ENCODE measurements at regions not wholly inside any gene's neighbourhood (a gene's known extent, or its start where the extent isn't known, plus 50 kb on each side); places are given as distances from the start of the nearest gene placed in this dataset.

DNA sequence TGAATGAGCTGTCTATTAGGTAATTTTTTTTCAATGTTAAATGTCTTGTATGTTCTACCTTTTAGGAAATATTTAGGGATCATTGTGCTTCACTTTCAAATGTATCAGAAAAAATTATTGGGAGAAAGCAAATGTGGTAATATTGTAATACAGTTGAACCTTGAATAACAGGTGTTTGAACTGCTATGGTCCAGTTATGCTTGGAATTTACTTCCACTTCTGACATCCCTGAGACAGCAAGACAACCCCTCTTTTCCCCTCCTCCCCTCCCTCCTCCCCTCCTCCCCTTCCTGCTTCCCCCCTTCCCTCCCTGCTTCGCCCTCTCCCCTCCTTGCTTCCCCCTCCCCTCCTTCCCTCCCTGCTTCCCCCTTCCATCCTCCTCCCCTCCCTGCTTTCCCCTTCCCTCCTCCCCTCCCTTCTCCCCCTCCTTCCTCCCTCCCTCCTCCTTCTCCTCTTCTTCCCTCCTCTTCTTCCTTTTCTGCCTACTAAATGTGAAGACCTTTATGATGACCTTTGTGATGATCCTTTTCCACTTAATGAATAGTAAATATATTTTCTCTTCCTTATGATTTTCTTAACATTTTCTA lies 146.6 kb downstream of the FGF1 start:
- TF ChIP-seq RARB (CRISPR knock-in tag; IDR thresholded peaks at IDR 0.05), result no peak
- no peak for TF ChIP-seq ARNTL (CRISPR knock-in tag; IDR thresholded peaks at IDR 0.05; ENCODE audit: borderline replicate concordance, low read depth)
- no peak for TF ChIP-seq OSR1 (CRISPR knock-in tag; IDR thresholded peaks at IDR 0.05)
- TF ChIP-seq, protein P1, sequence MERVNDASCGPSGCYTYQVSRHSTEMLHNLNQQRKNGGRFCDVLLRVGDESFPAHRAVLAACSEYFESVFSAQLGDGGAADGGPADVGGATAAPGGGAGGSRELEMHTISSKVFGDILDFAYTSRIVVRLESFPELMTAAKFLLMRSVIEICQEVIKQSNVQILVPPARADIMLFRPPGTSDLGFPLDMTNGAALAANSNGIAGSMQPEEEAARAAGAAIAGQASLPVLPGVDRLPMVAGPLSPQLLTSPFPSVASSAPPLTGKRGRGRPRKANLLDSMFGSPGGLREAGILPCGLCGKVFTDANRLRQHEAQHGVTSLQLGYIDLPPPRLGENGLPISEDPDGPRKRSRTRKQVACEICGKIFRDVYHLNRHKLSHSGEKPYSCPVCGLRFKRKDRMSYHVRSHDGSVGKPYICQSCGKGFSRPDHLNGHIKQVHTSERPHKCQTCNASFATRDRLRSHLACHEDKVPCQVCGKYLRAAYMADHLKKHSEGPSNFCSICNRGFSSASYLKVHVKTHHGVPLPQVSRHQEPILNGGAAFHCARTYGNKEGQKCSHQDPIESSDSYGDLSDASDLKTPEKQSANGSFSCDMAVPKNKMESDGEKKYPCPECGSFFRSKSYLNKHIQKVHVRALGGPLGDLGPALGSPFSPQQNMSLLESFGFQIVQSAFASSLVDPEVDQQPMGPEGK (CRISPR knock-in tag; IDR thresholded peaks at IDR 0.05; ENCODE audit: borderline replicate concordance), result no peak
- no peak for TF ChIP-seq PPARA (CRISPR knock-in tag; IDR thresholded peaks at IDR 0.05; ENCODE audit: borderline replicate concordance)
- TF ChIP-seq, protein P2, sequence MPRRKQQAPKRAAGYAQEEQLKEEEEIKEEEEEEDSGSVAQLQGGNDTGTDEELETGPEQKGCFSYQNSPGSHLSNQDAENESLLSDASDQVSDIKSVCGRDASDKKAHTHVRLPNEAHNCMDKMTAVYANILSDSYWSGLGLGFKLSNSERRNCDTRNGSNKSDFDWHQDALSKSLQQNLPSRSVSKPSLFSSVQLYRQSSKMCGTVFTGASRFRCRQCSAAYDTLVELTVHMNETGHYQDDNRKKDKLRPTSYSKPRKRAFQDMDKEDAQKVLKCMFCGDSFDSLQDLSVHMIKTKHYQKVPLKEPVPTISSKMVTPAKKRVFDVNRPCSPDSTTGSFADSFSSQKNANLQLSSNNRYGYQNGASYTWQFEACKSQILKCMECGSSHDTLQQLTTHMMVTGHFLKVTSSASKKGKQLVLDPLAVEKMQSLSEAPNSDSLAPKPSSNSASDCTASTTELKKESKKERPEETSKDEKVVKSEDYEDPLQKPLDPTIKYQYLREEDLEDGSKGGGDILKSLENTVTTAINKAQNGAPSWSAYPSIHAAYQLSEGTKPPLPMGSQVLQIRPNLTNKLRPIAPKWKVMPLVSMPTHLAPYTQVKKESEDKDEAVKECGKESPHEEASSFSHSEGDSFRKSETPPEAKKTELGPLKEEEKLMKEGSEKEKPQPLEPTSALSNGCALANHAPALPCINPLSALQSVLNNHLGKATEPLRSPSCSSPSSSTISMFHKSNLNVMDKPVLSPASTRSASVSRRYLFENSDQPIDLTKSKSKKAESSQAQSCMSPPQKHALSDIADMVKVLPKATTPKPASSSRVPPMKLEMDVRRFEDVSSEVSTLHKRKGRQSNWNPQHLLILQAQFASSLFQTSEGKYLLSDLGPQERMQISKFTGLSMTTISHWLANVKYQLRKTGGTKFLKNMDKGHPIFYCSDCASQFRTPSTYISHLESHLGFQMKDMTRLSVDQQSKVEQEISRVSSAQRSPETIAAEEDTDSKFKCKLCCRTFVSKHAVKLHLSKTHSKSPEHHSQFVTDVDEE (CRISPR knock-in tag; IDR thresholded peaks at IDR 0.05), result no peak
- TF ChIP-seq ZC3H10 (CRISPR knock-in tag; IDR thresholded peaks at IDR 0.05), result no peak
- no peak for TF ChIP-seq ZNF70 (CRISPR knock-in tag; IDR thresholded peaks at IDR 0.05)
- TF ChIP-seq SNAI2 (CRISPR knock-in tag; IDR thresholded peaks at IDR 0.05), result no peak
- TF ChIP-seq ZFP30 (CRISPR knock-in tag; IDR thresholded peaks at IDR 0.05), result no peak
- TF ChIP-seq, protein P3, sequence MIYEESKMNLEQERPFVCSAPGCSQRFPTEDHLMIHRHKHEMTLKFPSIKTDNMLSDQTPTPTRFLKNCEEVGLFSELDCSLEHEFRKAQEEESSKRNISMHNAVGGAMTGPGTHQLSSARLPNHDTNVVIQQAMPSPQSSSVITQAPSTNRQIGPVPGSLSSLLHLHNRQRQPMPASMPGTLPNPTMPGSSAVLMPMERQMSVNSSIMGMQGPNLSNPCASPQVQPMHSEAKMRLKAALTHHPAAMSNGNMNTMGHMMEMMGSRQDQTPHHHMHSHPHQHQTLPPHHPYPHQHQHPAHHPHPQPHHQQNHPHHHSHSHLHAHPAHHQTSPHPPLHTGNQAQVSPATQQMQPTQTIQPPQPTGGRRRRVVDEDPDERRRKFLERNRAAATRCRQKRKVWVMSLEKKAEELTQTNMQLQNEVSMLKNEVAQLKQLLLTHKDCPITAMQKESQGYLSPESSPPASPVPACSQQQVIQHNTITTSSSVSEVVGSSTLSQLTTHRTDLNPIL (CRISPR knock-in tag; IDR thresholded peaks at IDR 0.05; ENCODE audit: low read depth), result no peak
- TF ChIP-seq ZFP3 (CRISPR knock-in tag; IDR thresholded peaks at IDR 0.05), result no peak
- TF ChIP-seq GLIS3 (CRISPR knock-in tag; IDR thresholded peaks at IDR 0.05), result no peak
- no peak for TF ChIP-seq CSDC2 (CRISPR knock-in tag; IDR thresholded peaks at IDR 0.05)
- TF ChIP-seq TCF4 (CRISPR knock-in tag; IDR thresholded peaks at IDR 0.05; ENCODE audit: borderline replicate concordance), result no peak
- no peak for ATAC-seq

DNA sequence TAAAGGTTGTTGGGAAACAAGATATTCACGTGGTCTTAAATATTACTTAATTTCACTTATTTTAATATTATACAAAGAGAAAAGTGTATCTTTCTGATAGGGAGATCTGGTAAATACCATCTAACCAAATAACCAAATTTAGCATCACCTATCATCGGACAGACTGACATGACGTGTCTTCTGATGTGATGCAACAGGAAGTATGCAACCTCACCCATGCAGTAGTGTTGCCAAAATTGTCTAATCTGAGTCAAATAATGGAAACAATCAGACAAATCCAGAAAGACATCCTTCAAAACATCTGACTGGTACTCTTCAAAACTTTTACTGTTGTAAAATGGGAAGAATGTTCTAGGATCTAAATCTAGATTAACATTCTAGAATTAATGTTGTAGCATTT lies 148.0 kb downstream of the FGF1 start:
- no peak for ATAC-seq
- TF ChIP-seq ZFP30 (CRISPR knock-in tag; IDR thresholded peaks at IDR 0.05) (no peak), PPARA (CRISPR knock-in tag; IDR thresholded peaks at IDR 0.05; ENCODE audit: borderline replicate concordance) (no peak), ZC3H10 (CRISPR knock-in tag; IDR thresholded peaks at IDR 0.05) (no peak), OSR1 (CRISPR knock-in tag; IDR thresholded peaks at IDR 0.05) (no peak), GLIS3 (CRISPR knock-in tag; IDR thresholded peaks at IDR 0.05) (no peak), ARNTL (CRISPR knock-in tag; IDR thresholded peaks at IDR 0.05; ENCODE audit: borderline replicate concordance, low read depth) (no peak), TOX (CRISPR knock-in tag; IDR thresholded peaks at IDR 0.05; ENCODE audit: borderline replicate concordance) (no peak), ZNF8 (CRISPR knock-in tag; IDR thresholded peaks at IDR 0.05) (no peak), BACH2 (CRISPR knock-in tag; IDR thresholded peaks at IDR 0.05; ENCODE audit: borderline replicate concordance) (no peak), ZNF565 (CRISPR knock-in tag; conservative IDR thresholded peaks at IDR 0.05; ENCODE audit: low read depth) (no peak), SNAI2 (CRISPR knock-in tag; IDR thresholded peaks at IDR 0.05) (no peak), RARB (CRISPR knock-in tag; IDR thresholded peaks at IDR 0.05) (no peak), ZFP3 (CRISPR knock-in tag; IDR thresholded peaks at IDR 0.05) (no peak), CSDC2 (CRISPR knock-in tag; IDR thresholded peaks at IDR 0.05) (no peak)
- TF ChIP-seq, protein P4, sequence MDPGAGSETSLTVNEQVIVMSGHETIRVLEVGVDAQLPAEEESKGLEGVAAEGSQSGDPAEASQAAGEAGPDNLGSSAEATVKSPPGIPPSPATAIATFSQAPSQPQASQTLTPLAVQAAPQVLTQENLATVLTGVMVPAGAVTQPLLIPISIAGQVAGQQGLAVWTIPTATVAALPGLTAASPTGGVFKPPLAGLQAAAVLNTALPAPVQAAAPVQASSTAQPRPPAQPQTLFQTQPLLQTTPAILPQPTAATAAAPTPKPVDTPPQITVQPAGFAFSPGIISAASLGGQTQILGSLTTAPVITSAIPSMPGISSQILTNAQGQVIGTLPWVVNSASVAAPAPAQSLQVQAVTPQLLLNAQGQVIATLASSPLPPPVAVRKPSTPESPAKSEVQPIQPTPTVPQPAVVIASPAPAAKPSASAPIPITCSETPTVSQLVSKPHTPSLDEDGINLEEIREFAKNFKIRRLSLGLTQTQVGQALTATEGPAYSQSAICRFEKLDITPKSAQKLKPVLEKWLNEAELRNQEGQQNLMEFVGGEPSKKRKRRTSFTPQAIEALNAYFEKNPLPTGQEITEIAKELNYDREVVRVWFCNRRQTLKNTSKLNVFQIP (CRISPR knock-in tag; IDR thresholded peaks at IDR 0.05; ENCODE audit: borderline replicate concordance, low read depth), result no peak
- TF ChIP-seq, protein P2 (CRISPR knock-in tag; IDR thresholded peaks at IDR 0.05), result no peak

All from SK-N-SH treated with all-trans-retinoic acid at 6 μM for 48 hours (cell line).